Dermis microvascular lymphatic vessel endothelial cell (primary cell): ENCODE measurements at regions not wholly inside any gene's neighbourhood (a gene's known extent, or its start where the extent isn't known, plus 50 kb on each side); places are given as distances from the start of the nearest gene placed in this dataset.

Source experiments
- DNase-seq, 2 donors: peaks; one replicate each; pipeline versions ENCODE4 v3.0.0 to v3.0.0-alpha.2; 2010; ENCODE audit warnings: low read depth in 2 of 2

DNA sequence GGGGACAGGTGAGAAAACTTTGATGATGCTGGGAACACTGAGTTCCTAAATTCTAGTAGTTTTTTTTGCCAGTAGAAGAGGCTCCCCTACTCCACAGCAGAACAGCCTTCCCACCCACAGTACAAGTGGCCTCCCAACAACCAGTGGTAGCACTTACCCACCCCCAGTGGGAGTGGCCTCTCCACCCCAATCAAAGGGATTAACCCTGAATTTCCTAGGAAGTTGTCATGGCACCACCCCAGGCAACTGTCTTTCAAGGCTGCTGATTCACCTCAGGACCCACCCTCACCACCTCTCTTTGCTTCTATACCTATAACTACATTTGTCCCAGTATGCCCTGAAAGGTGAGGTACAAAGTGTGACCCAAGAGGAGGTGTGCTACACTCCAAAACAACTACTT lies 81.4 kb upstream of the PRDX6 start:
- no peak for DNase-seq

DNA sequence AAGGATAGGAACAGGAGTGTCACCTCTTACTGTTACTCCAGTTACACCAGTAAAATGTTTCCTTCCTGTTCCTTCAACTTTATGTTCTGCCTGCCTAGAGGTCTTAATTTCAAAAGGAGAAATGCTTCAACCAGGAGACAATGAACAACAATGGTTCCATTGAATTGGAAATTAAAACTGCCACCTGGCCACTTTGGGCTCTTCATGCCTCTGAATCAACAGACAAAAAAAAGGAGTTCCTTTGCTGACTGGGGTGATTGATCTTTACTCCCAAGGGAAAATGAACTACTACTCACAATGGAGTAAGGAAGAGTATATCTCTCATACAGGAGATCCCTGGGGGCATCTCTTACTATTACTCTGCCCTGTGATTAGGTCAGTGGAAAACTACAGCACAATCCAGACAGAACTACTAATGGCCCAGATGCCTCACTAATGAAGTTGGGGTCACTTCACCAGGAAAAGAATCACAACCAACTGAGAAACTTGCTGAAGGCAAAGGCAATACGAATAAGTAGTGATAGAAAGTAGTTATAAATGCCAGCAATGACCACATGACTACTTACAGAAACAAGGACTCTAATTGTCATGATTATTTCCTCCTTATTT lies 76.6 kb upstream of the PRDX6 start:
- no peak for DNase-seq

DNA sequence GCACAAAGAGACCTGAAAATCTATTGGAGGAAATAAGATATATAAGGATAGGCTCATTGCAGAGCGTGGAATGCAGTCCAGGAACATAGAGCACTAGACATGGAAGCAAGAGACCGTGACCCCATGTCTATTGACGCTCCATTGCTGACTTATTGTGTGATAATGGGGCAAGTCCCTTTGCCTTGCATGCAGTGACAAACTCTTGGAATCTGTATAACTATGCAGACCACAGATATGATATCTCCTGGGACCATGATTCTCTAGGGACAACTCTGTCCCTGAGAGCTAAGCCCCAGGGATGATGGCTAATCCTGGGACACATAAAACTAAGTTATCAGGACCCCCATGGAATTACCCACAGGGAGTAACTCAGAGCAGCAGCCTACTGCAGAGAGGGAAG lies 73.1 kb upstream of the PRDX6 start:
- no peak for DNase-seq

DNA sequence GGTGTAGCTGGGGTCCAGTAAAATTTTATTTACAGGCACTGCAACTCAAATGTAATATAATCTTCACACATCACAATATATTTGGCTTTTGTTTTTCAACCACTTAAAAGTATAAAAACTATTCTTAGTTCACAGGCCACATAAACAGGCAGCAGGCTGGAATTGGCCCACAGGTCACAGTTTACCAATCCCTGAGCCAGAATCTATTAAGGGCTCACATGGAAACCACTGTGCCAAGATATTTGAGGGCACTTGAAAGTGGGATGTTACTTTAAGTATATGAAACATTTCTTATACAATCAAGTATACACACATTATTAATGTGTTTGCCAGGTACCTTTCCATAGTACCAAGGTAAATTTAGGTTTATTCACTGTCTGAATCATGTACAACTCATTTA lies 71.9 kb upstream of the PRDX6 start:
- no peak for DNase-seq

DNA sequence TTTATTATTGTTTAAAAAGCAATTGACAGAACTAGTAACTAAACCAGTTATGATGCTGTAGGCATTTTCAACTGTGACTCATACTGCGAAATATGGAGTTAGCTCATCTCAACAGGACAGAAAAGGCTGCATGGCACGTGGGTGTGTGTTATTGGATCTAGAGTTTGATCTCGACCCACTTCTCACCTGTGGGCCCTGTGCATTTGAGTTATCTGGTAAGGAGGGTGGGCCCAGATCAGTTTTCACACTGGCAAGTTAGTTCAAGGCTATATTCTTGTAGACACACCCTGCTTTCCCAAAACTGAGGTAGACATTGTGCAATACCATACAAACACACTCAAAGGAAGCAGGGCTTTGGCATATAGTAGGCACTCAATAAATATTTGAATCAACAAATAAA lies 71.3 kb upstream of the PRDX6 start:
- no peak for DNase-seq

DNA sequence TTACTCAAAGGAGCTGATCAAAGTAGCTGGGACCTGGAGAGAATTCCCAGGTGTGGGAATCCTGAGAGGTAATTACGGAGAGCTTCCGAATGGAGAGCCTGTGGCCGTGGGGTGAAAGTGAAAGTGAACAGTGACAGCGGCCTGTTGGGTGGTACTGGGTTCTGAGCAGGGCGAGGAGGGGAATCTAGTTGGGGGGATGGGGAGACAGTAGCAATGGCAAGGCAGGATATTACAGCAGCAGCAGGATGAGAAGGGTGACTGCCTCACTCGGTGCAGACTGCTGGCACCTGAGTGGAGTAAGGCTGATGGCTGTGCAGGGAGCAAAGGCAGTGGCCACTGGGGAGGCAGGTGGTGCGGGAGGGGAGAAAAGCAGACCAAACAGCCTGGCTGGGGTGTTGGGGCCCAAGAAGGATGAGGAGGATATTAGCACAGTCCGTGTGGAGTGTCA lies 70.3 kb upstream of the PRDX6 start:
- DNase-seq = peak; percentile 16 to 22

DNA sequence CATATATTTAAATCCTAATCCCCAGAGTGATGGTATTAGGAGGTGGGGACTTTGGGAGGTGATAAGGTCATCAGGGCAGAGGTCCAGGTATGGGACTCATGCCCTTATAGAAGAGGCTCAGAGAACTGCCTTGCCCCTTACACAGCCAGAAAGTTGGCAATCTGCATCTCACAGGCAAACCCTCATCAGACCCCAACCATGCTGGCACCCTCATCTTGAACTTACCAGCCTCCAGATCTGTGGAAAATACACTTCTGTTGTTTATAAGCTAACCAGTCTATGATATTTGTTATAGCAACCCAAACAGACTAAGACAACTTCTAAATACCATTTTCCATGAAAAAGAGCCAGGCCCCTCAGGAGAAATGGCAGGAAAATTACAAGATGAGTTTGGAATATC lies 69.3 kb upstream of the PRDX6 start:
- no peak for DNase-seq

DNA sequence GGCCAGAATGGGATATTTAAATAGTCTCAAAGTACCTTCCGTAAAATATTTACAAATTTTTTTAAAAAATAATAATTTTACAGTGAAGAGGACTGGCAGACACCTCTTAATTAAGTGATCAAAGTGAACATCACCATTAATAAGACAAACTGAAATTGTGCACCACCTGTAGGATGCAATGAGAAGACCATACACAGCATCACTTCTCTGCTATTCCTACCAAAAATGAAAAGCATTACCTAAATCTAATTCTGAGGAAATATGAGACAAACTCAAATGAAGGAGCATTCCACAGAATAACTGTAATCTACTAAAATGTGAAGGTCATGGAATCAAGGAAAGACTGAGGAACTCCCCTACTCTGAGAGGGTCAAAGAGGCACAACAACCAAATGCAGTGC lies 68.2 kb upstream of the PRDX6 start:
- no peak for DNase-seq

DNA sequence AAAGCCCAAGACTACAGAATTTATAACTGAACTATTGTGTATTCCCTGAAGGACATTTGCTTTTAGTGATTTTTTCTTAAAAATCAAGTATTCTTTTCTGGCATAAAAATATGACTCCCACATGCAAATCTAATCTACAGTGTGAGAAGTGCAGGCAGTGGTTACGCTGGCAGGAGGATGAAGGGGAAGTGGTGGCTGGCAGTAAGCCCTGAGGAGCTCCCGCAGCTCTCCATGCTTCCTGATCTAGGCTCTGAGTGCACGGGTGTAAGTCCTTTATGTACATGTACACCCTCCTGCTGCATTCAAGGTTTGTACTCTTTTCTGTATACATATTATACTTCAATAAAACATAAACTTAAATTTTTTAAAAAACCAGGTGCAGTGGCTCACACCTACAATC lies 67.5 kb upstream of the PRDX6 start:
- peak in 1 of 2 donors; percentile 37 for DNase-seq

DNA sequence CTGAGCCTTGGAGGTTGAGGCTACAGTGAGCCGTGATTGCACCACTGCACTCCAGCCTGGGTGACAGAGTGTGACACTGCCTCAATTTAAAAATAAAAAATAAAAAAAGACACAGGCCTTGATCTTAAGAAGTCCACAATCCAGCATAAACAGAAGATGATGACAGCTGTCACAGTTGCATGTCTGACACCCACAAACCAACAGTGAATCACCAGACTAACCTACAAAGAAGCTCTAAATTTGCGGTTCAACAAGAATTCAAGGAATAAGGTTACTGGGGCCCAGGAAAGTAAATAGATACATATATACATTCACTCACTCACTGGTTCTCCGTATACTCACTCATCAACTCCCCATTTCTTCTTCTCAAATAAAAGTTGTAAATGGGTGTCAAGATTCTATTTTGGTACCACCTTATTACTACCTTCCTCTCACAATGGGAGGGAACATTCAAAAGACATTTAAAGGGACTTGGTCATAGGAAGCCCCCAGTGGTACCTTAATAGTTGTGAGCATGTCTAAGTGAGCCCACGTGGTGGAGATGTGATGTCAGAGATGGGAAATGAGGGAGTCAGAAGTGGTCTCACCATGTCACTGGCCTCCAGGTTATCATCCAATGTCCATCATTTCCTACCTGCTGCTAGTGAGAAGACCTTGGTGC lies 66.9 kb upstream of the PRDX6 start:
- DNase-seq = no peak

DNA sequence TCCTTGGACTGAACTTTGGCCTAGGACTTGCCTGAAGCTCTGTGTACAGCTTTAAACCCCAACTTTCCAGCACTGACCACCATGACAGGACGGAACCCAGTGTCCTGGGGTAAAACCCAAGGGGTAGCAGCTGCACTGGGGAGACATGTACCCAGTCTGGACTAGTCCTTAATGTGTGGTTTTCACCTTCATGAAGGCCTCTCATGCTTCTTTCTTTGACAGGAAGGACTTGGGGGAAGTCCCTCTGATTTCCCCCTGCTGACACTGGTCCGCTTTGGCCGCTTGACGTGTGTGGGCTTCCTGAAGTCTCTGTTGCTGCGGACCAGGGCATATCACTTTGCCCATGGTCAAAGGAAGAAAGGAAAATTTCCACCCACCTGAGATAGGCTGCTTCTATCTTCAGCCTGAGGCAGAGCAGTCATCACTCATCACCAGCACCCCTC lies 66.3 kb upstream of the PRDX6 start:
- no peak for DNase-seq

DNA sequence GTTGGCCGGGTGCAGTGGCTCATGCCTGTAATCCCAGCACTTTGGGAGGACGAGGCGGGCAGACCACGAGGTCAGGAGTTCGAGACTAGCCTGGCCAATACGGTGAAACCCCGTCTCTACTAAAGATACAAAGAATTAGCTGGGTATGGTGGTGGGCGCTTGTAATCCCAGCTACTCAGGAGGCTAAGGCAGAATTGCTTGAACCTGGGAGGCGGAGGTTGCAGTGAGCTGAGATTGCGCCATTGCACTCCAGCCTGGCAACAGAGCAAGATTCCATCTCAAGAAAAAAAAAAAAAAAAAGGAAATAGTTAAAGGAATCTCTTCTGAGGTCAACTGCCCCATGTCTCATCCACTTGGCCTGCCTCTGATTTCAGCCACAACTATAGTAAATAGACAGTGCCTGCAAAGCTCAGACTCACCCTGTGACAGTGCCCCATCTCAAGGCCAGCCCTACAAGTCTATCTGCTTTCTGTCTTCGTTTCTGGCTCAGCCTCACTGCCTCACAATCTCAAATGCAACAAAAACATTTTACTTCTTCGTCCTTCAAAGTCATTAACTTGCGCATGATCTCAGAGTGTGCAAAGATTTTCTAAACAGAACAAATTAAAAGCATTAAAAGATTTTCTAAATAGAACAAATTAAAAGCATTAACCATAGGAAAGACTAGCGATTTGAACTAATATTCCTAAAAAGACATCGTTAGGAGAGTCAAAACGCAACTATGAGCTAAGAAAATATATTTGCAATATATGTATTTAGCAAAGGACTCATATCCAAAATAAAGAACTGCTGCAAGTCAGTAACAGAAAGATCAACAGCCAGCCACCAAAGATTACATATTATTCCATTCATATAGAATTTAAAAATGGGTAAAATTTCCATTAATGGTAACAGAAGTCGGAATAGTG lies 65.0 kb upstream of the PRDX6 start:
- DNase-seq = no peak

DNA sequence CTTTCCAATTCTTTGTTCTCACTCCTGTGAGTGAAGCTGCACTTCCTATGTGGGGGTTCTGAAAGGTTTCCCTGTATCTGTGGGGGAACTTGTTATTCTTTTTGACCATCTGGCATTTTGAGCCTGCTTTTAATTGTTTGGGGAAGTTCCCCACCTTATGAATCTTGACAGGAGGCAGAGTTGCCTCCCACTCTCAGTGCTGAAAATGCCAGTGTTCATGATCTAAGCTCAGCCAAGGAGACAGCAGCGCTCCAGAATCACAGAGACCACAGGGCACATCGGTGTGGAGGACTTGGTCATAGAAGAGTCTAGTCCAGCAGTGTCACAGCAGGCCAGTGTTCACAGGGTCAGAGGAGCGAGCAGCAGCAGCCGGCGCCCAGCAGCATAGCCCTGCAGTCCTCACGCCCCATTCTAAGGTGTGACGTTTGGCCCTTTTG lies 63.8 kb upstream of the PRDX6 start:
- no peak for DNase-seq

DNA sequence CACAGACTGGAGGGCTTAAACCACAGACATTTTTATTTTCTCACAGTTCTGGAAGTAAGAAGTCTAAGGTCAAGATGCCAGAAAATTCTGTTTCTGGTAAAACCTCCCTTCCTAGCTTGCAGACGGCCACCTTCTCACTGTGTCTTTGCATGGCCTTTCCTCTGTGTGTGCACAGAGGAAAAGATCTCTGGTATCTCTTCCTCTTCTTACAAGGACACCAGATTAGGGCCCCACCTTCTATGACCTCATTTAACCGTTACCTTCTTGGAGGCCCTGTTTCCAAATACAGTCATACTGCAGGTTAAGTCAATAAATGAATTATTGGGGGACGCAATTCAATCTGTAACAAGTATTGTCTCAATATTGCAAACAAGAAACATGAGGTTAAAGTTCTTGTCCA lies 63.0 kb upstream of the PRDX6 start:
- no peak for DNase-seq

DNA sequence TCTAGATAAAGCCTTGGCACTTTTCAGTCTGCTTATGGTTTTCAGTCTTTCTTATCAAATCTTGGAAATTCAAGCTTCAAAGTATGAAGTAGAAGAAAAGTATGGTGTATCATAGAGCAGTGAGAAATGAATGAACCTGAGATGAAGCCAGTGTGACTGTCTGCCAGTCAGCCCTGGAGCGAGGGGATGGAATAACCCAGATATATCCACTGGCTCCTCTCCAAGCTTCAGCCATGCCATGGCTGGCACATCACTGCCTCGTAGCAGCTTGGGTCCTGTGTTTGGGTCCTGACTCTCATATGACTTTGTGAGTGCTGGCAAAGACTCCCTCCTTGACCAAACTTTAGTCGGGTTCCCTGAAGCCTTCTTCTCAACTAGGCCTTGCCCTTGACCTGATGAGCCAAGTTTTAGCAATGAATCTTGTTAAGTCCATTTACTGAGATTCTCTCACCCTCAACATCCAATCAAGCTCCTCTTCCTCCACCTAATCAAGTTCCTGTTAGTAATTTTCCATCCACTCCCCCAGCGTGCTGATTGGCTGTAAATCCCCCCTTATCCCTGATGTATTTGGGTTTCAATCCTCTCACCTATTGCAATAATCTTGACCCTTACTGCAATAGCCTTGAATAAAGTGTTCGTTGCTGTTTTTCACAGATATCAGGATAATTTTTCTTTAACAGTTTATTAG lies 62.5 kb upstream of the PRDX6 start:
- DNase-seq = no peak

DNA sequence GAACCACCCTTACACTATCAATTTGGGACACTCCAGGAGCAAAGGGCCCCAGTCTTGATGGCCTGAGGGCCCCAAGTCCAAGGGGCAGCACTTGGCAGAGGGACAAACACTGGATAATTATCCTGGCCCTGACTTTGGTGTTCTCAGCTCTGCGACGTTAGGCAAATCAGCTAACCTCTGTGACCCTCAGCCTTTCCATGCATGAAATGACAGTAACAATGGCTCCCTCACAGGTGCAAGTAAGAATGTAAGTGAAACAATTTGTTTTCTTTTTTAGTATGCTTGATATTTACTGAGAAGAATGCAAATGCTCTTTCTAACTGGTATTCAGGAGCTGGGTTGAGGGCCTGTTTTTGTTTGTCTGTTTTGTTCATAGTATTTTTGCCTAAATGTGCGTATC lies 61.6 kb upstream of the PRDX6 start:
- no peak for DNase-seq

DNA sequence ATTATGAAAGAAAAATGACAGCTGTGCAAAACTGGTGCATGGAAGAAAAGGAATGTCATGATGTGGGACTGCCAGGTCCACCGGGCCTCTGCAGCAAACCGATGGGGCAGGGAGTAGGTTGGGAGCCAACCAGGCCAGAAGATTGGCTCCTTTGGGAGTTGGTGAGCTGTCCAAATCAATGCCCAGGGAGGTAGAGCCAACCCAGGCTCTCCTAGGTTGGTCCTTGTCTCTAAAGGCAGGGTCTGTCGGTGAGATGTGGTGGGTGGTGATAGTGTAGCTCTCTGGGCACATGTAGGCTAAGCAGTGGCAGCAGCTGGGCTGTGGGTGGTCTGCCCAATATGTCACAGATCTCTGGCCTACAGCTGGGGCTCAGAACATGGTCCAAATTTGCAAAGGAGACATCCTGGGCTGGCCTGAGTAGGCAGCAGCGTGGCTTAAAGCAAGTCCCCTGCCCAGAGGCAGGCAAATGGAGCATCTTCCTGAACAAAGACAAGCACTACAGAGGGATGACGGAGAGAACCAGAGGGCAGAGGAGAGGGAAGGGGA lies 61.2 kb upstream of the PRDX6 start:
- DNase-seq = no peak

DNA sequence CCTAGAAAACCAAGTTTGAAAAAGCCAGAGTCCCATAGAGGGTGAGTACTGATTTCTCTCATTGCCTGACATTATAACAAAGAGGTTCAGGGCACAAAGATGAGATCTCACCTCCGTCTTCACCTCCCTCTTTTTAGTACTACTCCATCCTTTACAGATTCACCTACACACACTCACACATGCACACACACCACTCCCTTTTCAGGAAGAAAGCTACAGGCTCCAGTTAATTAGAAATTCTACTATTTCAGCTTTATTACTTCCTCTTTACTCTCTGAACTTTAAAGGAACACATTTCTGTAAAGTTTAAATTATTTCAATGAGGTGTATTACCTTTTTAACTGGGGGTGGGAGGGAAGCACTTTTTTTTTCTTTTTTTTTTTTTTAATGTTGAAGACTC lies 59.6 kb upstream of the PRDX6 start:
- DNase-seq = no peak

DNA sequence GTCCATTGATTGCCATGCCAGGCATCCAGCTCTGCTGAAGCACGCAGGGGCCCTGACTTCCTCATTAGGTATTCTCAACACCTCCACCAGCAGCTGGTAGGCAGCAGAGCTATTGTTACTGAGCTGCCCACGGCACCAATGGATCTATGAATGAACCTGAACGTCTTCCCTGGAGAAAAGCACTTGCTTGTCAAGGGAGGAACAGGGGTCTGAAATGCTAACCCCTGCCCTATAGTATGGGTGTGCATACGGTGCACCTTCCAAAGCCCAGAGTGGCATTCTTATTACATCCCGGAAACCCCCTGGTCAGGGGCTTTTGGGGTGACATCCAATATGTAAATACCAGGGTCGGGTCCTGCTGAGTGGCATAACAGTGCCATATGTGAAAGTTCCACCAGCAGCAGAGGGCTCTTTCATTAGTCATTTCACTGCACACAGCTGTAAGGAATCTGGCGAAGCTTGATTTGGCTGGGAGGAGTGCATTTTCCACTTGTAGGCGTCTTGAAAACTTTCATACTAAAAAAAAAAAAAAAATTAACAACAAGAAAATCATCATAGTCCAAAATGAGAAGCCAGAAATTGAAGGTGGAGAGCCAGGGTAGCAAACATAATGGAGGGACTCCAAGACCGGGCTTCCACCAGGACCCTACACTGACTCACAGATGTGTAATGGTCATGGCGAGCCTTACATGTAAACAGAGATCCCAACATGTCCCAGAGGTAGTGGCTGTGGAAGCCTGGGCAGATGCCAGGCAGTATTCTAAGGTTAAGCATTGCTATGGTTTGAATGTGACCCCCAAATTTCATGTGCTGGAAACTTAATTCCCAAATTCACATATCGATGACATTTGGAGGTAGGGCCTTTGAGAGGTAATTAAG lies 58.8 kb upstream of the PRDX6 start:
- no peak for DNase-seq

DNA sequence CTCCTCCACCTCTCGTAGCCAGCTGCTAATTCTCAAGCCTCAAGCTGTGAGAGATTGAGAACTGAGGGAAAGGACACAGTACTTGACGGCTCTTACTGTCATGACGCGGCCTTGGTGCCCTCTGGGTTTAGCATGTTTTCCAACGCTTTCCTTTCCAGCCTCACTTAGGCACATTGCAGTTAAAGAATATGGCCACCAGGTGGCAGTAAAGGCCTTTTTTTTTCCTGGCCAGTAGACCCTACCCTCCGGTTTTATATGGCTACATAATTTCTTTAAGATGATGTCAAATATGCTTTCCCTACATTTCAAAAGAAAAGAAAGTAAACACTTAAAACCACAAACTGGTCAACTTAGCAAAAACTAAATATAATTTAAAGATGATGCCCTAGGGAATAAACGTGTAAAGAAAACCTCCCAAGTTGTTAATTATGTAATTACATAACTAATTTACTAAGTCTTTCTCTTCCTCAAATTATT lies 56.8 kb upstream of the PRDX6 start:
- peak; percentile 58 to 76 for DNase-seq

DNA sequence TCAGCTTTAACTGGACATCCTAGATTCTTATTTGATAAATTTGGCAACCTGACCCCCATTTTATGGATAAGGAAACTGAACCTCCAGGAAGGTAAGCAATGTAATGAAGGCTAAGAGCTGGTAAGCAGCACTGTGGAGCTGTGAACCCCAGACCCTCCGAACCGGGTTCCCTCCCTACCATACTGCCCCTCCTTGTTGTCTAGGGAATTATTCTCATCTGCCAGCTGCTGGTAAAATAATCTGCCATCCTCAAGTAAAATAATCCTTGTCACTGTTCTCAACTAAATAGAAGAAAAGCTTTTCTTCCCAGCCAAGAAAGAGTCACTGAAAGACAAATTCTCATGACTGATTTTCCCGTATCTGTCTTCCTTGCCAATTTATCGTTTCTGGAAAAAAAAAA lies 55.8 kb upstream of the PRDX6 start:
- no peak for DNase-seq
